ENCODE measurements at regions not wholly inside any gene's neighbourhood (a gene's known extent, or its start where the extent isn't known, plus 50 kb on each side); places are given as distances from the start of the nearest gene placed in this dataset.

GRCh38 chrX:10041383-10041782 is 74.2 kb downstream of the CLDN34 start:
- TF ChIP-seq CTCF (IDR thresholded peaks at IDR 0.05; ENCODE audit: low read length), result no peak
- TF ChIP-seq EZH2 (IDR thresholded peaks at IDR 0.05; ENCODE audit: borderline replicate concordance, low read length), result no peak

Data from OCI-LY1 (cell line).